Esophagus muscularis mucosa (tissue), 3 donors: ENCODE measurements at regions not wholly inside any gene's neighbourhood (a gene's known extent, or its start where the extent isn't known, plus 50 kb on each side); places are given as distances from the start of the nearest gene placed in this dataset.

Source experiments
- POLR2A ChIP-seq: fragments of 450-650 bp; IDR thresholded peaks from one replicate; pipeline ENCODE4 v1.6.1; 2017; ENCODE audit warnings: antibody characterized with exemption, moderate library complexity, mild to moderate bottlenecking, low read depth
- POLR2AphosphoS5 ChIP-seq, 2 donors: sonication (generic); formaldehyde crosslinking; IDR thresholded peaks; one replicate each; pipeline ENCODE4 v1.6.1; 2017; ENCODE audit warnings: antibody characterized with exemption in 2 of 2
- TF ChIP-seq, protein P1 (sequence below), 3 experiments: fragments of 200-600 bp in 2 of 3; fragments of 450-650 bp in 1 of 3; sonication (generic) in 2 of 3; IDR thresholded peaks; one replicate each; pipeline ENCODE4 v1.5.1; 2017 to 2019; ENCODE audit warnings: antibody characterized with exemption in 3 of 3, mild to moderate bottlenecking in 2 of 3, moderate library complexity in 1 of 3

DNA sequence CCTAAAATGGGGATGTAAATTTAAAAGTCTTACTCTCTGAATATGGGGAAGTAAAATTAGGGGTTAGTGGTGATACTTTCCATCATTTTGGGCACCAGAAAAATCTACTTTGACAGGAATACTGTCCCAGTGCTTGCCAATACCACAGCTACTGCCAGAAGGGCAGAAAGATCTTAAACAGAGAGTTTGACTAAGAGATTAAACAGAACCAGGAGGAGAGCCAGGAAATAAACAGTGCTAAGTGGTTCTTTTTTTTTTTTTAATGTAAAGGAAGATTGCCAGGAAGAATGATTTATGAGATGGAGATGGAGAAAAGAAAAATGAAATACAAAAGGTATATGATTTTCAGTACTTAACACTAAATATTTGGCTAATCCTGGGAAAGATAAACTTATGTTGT lies 126.8 kb downstream of the RTL3 start:
- TF ChIP-seq, protein P1, sequence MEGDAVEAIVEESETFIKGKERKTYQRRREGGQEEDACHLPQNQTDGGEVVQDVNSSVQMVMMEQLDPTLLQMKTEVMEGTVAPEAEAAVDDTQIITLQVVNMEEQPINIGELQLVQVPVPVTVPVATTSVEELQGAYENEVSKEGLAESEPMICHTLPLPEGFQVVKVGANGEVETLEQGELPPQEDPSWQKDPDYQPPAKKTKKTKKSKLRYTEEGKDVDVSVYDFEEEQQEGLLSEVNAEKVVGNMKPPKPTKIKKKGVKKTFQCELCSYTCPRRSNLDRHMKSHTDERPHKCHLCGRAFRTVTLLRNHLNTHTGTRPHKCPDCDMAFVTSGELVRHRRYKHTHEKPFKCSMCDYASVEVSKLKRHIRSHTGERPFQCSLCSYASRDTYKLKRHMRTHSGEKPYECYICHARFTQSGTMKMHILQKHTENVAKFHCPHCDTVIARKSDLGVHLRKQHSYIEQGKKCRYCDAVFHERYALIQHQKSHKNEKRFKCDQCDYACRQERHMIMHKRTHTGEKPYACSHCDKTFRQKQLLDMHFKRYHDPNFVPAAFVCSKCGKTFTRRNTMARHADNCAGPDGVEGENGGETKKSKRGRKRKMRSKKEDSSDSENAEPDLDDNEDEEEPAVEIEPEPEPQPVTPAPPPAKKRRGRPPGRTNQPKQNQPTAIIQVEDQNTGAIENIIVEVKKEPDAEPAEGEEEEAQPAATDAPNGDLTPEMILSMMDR (IDR thresholded peaks at IDR 0.05), result no peak
- TF ChIP-seq POLR2A (no peak), POLR2AphosphoS5 (IDR thresholded peaks at IDR 0.05) (peak in 1 of 2 donors; percentile 19)
